Nephron progenitor cell (in vitro differentiated cells): ENCODE measurements at regions not wholly inside any gene's neighbourhood (a gene's known extent, or its start where the extent isn't known, plus 50 kb on each side); places are given as distances from the start of the nearest gene placed in this dataset.

Source experiments
- DNase-seq: peaks from one replicate; pipeline ENCODE4 v3.0.0; 2021
- H3K27ac Mint-ChIP-seq: 2 replicates; pipeline ENCODE4 v1.8.0; 2021; ENCODE audit warnings: mild to moderate bottlenecking, moderate library complexity, mixed read lengths
- H3K27me3 Mint-ChIP-seq: 2 replicates; pipeline ENCODE4 v1.8.0; 2021; ENCODE audit warnings: mild to moderate bottlenecking, low read depth, mixed read lengths; ENCODE audit not compliant: poor library complexity
- H3K36me3 Mint-ChIP-seq: 2 replicates; pipeline ENCODE4 v1.8.0; 2021; ENCODE audit warnings: low read depth, mixed read lengths
- H3K4me1 Mint-ChIP-seq: 2 replicates; pipeline ENCODE4 v1.8.0; 2021; ENCODE audit warnings: mixed read lengths
- H3K4me3 Mint-ChIP-seq: 2 replicates; pipeline ENCODE4 v1.8.0; 2021; ENCODE audit warnings: mild to moderate bottlenecking, moderate library complexity, mixed read lengths
- H3K9me3 Mint-ChIP-seq: 2 replicates; pipeline ENCODE4 v1.8.0; 2021; ENCODE audit warnings: mild to moderate bottlenecking, moderate library complexity, mixed read lengths
- TF ChIP-seq, protein P1 (sequence below): fragments of 200-600 bp; sonication (generic); IDR thresholded peaks from 2 replicates; pipeline ENCODE4 v1.5.0; 2021; ENCODE audit warnings: antibody characterized with exemption

- Mint-ChIP-seq H3K4me1 (no peaks in the 10 kb centered on the region), H3K27ac (no peak overlapping the region), H3K36me3 (peaks cover 29% of the 10 kb centered on the region), H3K4me3 (no peak overlapping the region), H3K27me3 (no peaks in the 10 kb centered on the region), H3K9me3 (peaks cover 24% of the 10 kb centered on the region)
- no peak for DNase-seq
- TF ChIP-seq, protein P1, sequence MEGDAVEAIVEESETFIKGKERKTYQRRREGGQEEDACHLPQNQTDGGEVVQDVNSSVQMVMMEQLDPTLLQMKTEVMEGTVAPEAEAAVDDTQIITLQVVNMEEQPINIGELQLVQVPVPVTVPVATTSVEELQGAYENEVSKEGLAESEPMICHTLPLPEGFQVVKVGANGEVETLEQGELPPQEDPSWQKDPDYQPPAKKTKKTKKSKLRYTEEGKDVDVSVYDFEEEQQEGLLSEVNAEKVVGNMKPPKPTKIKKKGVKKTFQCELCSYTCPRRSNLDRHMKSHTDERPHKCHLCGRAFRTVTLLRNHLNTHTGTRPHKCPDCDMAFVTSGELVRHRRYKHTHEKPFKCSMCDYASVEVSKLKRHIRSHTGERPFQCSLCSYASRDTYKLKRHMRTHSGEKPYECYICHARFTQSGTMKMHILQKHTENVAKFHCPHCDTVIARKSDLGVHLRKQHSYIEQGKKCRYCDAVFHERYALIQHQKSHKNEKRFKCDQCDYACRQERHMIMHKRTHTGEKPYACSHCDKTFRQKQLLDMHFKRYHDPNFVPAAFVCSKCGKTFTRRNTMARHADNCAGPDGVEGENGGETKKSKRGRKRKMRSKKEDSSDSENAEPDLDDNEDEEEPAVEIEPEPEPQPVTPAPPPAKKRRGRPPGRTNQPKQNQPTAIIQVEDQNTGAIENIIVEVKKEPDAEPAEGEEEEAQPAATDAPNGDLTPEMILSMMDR, result no peak
Measured at GRCh38 chr7:32681174-32681518, 185.9 kb downstream of the AVL9 start.

DNA sequence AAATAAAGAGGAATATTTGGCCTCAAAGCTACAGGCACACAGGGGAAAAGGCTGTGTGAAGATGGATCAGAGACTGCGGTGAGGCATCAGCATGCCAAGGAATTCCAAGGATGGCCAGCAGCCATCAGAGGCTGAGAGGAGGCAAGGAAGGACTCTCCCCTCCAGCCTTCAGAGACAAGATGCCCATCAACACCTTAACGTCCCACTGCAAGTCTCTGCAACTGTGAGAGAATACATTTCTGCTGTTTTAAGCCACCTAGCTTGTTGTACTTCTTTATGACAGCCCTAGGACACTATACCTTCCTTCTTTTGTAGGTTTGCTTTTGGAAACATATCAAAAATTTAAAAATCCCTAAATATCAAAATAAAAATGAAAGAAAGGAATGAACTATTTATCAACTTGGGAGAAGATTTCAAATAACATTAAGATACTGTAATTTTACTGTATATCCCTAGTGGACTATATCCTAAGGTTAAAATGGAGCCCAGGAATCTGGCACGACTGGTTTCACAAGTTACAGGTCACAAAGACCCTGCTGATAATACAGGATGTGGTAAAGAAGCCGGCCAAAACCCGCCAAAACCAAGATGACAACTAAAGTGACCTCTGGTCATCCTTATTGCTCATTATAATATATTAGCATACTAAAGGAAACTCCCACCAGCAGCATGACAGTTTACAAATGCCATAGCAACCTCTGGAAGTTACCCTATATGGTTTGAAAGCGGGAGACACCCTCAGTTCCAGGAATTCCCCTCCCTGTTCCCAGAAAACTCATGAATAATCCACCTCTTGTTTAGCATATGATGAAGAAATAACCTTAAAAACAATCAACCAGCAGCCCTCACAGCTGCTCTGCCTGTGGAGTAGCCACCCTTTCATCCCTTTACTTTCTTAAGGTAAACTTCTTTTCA, 185.2 kb downstream of the AVL9 start:
- no peak overlapping the region for H3K27ac Mint-ChIP-seq
- TF ChIP-seq, protein P1, result no peak
- no peaks in the 10 kb centered on the region for H3K27me3 Mint-ChIP-seq
- no peaks in the 10 kb centered on the region for H3K4me1 Mint-ChIP-seq
- no peak overlapping the region for H3K4me3 Mint-ChIP-seq
- no peak for DNase-seq
- peaks cover 24% of the 10 kb centered on the region for H3K9me3 Mint-ChIP-seq
- H3K36me3 Mint-ChIP-seq, result peaks cover 34% of the 10 kb centered on the region

DNA sequence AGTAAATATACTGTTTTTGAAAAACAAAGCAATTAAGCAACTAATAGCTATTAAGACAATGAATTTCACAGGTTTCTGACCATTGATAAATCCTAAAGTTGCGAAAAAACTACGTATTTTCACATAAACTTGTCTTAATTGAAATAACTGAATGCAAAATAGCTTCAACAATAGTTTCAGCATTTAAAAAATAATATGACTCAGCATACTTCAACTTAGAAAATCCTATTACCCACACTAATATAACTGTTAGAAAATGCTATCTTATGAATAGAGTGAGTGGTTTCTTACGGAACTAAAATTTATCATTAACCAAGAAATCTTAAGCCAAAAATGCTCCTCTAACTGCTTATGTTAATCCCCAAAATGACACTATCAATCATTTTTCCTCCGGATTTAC, 183.9 kb downstream of the AVL9 start:
- H3K27me3 Mint-ChIP-seq, result no peaks in the 10 kb centered on the region
- no peak overlapping the region for H3K4me3 Mint-ChIP-seq
- peaks cover 24% of the 10 kb centered on the region for H3K9me3 Mint-ChIP-seq
- H3K27ac Mint-ChIP-seq, result no peak overlapping the region
- peaks cover 46% of the 10 kb centered on the region for H3K36me3 Mint-ChIP-seq
- DNase-seq, result no peak
- TF ChIP-seq, protein P1, result no peak
- H3K4me1 Mint-ChIP-seq, result no peaks in the 10 kb centered on the region

GRCh38 chr7:32677593-32677992, 182.3 kb downstream of the AVL9 start:
- H3K27me3 Mint-ChIP-seq, result no peaks in the 10 kb centered on the region
- H3K4me1 Mint-ChIP-seq, result no peaks in the 10 kb centered on the region
- peaks cover 48% of the 10 kb centered on the region for H3K36me3 Mint-ChIP-seq
- no peak overlapping the region for H3K27ac Mint-ChIP-seq
- peaks cover 23% of the 10 kb centered on the region for H3K9me3 Mint-ChIP-seq
- no peak overlapping the region for H3K4me3 Mint-ChIP-seq
- DNase-seq, result no peak
- TF ChIP-seq, protein P1, result no peak

DNA sequence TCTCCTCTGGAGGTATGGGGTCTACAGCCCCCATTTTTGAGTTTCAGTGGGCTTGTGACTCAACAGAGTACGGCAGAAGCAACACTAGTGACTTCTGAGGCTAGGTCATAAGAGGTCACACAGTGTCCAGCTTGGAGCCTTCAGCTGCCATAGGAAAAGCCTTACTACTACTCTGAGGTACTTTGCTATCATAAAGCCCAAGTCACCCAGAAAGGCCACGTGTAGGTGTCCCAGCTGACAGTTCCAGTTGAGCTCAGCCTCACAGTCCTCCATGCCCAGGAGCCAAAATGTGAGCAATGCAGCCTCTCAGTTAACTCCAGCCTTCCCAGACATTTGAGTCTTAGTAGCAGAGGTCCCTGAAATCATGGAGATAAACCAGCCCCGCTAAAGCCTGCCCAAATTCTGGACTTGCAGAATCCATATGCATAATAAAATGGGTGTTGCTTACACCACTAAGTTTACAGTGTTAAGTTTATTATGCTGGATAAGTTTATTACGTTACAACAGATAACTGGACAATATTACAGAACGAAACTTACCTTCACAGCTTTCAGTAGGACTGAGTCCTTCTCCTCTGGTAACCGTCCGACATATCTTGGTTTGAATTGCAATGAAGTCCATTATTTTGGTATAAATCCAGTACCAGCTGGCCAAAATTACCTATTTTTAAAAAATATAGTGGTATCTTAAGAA, 181.1 kb downstream of the AVL9 start:
- no peaks in the 10 kb centered on the region for H3K27me3 Mint-ChIP-seq
- H3K27ac Mint-ChIP-seq, result no peak overlapping the region
- H3K9me3 Mint-ChIP-seq, result peaks cover 17% of the 10 kb centered on the region
- no peak for DNase-seq
- H3K36me3 Mint-ChIP-seq, result peaks cover 36% of the 10 kb centered on the region
- no peak overlapping the region for H3K4me3 Mint-ChIP-seq
- TF ChIP-seq, protein P1, result no peak
- no peaks in the 10 kb centered on the region for H3K4me1 Mint-ChIP-seq
